ENCODE measurements at regions not wholly inside any gene's neighbourhood (a gene's known extent, or its start where the extent isn't known, plus 50 kb on each side); places are given as distances from the start of the nearest gene placed in this dataset.

- no peaks in the 10 kb centered on the region for H3K36me3 ChIP-seq (ENCODE audit: control insufficient read depth, insufficient read depth, low read length)
- TF ChIP-seq, protein P1, sequence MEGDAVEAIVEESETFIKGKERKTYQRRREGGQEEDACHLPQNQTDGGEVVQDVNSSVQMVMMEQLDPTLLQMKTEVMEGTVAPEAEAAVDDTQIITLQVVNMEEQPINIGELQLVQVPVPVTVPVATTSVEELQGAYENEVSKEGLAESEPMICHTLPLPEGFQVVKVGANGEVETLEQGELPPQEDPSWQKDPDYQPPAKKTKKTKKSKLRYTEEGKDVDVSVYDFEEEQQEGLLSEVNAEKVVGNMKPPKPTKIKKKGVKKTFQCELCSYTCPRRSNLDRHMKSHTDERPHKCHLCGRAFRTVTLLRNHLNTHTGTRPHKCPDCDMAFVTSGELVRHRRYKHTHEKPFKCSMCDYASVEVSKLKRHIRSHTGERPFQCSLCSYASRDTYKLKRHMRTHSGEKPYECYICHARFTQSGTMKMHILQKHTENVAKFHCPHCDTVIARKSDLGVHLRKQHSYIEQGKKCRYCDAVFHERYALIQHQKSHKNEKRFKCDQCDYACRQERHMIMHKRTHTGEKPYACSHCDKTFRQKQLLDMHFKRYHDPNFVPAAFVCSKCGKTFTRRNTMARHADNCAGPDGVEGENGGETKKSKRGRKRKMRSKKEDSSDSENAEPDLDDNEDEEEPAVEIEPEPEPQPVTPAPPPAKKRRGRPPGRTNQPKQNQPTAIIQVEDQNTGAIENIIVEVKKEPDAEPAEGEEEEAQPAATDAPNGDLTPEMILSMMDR (IDR thresholded peaks at IDR 0.05; ENCODE audit: insufficient read depth, low read length, poor library complexity, severe bottlenecking), result no peak
- no peaks in the 10 kb centered on the region for H3K27me3 ChIP-seq (replicated peaks; ENCODE audit: control insufficient read depth, insufficient read depth, low read length)
- H3K4me3 ChIP-seq (replicated peaks; ENCODE audit: low read depth, low read length), result no peak overlapping the region
- DNase-seq (ENCODE audit: extremely low read depth, insufficient read length), result no peak
Observed at GRCh38 chr11:10392095-10393079, 62.7 kb upstream of the AMPD3 start.

DNA sequence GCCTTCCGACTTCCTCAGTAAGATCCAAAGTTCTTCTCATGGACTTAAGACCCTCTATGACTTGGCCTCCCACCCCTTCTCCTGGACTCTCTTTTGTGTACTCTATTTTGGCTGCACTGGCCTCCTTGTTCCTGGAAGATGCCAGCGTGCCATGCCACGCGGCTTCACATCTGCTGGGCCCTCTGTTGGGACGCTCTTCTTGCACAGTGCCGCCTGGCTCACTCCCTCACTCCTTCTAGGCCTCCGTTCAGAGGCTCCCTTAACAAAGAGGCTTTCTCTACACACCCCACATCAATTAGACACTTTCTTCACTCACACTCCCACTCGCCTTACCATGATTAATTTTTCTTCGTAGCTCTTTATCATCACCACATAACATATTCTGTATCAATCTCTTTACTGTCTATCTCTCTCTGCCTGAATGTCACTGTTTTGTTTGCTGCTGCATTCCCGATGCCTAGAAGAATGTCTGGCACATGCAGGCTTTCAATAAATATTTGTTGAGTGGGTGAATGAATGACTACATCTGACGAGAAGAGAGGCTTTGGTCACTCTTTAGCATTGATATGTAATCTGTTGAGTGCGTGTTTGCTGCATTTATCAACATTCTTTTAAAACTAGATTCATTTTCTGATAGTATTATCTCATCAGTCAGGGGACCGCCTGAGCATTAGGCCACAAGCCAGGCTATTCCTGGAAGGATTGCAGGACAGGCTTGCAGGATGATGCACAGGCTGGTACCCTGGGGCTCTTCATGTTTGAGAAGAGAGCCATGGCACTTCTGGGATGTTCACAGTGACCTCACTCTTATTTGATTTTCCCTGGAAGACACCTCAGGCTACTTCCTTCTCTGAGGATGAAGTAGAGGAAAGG is 60.6 kb upstream of the AMPD3 start:
- no peak for DNase-seq (ENCODE audit: extremely low read depth, insufficient read length)

DNA sequence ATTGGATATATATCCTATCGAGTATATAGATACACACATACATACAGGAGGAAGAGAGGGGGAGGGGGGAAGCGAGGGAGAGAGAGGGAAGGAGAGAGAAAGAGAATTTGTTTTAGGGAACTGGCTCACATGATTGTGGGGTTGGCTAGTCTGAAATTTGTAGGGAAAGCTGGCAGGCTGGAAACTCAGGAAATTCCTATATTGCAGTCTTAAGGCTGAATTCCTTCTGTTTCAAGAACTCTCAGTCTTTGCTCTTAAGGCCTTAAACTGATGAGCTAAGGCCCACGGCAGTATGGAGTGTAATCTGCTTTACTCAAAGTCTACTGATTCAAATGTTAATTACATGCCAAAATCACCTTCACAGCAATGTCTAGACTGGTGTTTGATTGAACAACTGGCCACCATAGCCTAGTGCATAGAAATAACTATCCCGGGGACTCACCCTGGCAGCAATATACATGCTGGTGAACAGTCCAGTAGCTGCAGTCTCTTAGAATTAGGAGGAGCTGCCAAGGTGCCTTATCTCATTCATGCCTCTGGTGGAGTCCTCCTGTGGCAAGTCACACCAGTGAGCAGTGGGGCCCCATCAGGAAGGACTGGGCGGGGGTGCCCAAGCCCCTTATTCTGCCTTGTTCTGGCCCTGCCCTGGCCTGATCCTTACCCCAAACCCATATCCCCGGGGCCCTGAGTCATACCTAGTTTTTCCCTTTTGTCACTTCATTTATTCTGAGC is 59.7 kb upstream of the AMPD3 start:
- TF ChIP-seq, protein P1 (IDR thresholded peaks at IDR 0.05; ENCODE audit: insufficient read depth, low read length, poor library complexity, severe bottlenecking), result no peak
- H3K4me3 ChIP-seq (replicated peaks; ENCODE audit: low read depth, low read length), result no peak overlapping the region
- DNase-seq (ENCODE audit: extremely low read depth, insufficient read length), result no peak
- peaks cover 1% of the 10 kb centered on the region; the same call in 1 of the 2 replicates for H3K27me3 ChIP-seq (replicated peaks; ENCODE audit: control insufficient read depth, insufficient read depth, low read length)
- no peaks in the 10 kb centered on the region for H3K36me3 ChIP-seq (ENCODE audit: control insufficient read depth, insufficient read depth, low read length)

More for the DNA sequence above, 60.6 kb upstream of the AMPD3 start:
- Histone ChIP-seq H3K27me3 (replicated peaks; ENCODE audit: control insufficient read depth, insufficient read depth, low read length) (peaks cover 1% of the 10 kb centered on the region; the same call in 1 of the 2 replicates), H3K36me3 (ENCODE audit: control insufficient read depth, insufficient read depth, low read length) (no peaks in the 10 kb centered on the region), H3K4me3 (replicated peaks; ENCODE audit: low read depth, low read length) (no peak overlapping the region)
- TF ChIP-seq, protein P1 (IDR thresholded peaks at IDR 0.05; ENCODE audit: insufficient read depth, low read length, poor library complexity, severe bottlenecking), result no peak

DNA sequence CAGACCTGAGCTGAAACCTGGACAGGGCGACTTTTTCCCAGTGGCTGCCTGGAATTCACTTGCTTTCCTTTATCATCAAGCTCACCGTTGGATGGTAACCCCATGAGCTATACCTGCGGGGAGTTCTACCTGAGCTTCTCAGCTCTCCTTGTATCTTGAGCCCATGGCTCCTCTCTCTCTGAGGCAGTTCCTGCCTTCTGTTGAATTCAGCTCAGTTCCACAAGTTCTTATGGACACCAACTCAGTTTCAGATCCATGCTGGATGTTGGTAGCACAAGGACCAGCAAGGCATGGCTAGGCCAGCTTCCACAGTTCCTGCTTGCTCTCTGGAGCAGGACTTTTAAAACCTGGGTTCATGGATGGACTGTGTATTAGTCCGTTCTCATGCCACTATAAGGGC is 58.3 kb upstream of the AMPD3 start:
- Histone ChIP-seq H3K27me3 (replicated peaks; ENCODE audit: control insufficient read depth, insufficient read depth, low read length) (peaks cover 1% of the 10 kb centered on the region; the same call in 1 of the 2 replicates), H3K36me3 (ENCODE audit: control insufficient read depth, insufficient read depth, low read length) (no peaks in the 10 kb centered on the region), H3K4me3 (replicated peaks; ENCODE audit: low read depth, low read length) (no peak overlapping the region)
- TF ChIP-seq, protein P1 (IDR thresholded peaks at IDR 0.05; ENCODE audit: insufficient read depth, low read length, poor library complexity, severe bottlenecking), result no peak
- no peak for DNase-seq (ENCODE audit: extremely low read depth, insufficient read length)

- TF ChIP-seq, protein P1 (IDR thresholded peaks at IDR 0.05; ENCODE audit: insufficient read depth, low read length, poor library complexity, severe bottlenecking), result no peak
- no peak overlapping the region for H3K4me3 ChIP-seq (replicated peaks; ENCODE audit: low read depth, low read length)
- H3K27me3 ChIP-seq (replicated peaks; ENCODE audit: control insufficient read depth, insufficient read depth, low read length), result peaks cover 1% of the 10 kb centered on the region; the same call in 1 of the 2 replicates
- H3K36me3 ChIP-seq (ENCODE audit: control insufficient read depth, insufficient read depth, low read length), result no peaks in the 10 kb centered on the region
- DNase-seq (ENCODE audit: extremely low read depth, insufficient read length), result no peak
Observed at GRCh38 chr11:10397226-10397987, 57.7 kb upstream of the AMPD3 start.
